Panc1 (cell line): ENCODE measurements at regions not wholly inside any gene's neighbourhood (a gene's known extent, or its start where the extent isn't known, plus 50 kb on each side); places are given as distances from the start of the nearest gene placed in this dataset.

Source experiments
- ATAC-seq: fragments of 200-7000 bp; cut with Tn5 transposase; 2 replicates; pipeline ENCODE4 v1.9.1; 2020; ENCODE audit warnings: mild to moderate bottlenecking, moderate library complexity
- BruUV-seq: library from RNA; stranded (reverse); fragments of 400-500 nt; replicated peaks from 2 replicates; lab custom pipeline; 2021; lab: Mats Ljungman, UMichigan
- CTCF ChIA-PET: fragments of 300-600 bp; sonication (Branson Sonifier 250); formaldehyde crosslinking; loops from one replicate; lab custom pipeline; 2022; ENCODE audit warnings: antibody characterized with exemption; lab: Charles Lee
- POLR2A ChIA-PET: fragments of 300-600 bp; sonication (Branson Sonifier 250); formaldehyde crosslinking; loops from one replicate; lab custom pipeline; 2022; ENCODE audit warnings: antibody characterized with exemption; lab: Charles Lee
- DNase-seq: peaks from one replicate; pipeline ENCODE4 v3.0.0-alpha.2; 2010; ENCODE audit warnings: low read depth, low spot score
- H3K27ac ChIP-seq: 2 replicates; pipeline ENCODE4 v1.5.1; 2011; ENCODE audit warnings: mild to moderate bottlenecking, low read length, inconsistent platforms
- H3K27me3 ChIP-seq: fragments of 200-500 bp; sonication (Bioruptor generic); 2 replicates; pipeline ENCODE4 v1.6.0; 2014; ENCODE audit warnings: low read length, inconsistent platforms; ENCODE audit not compliant: control insufficient read depth, insufficient read depth
- H3K36me3 ChIP-seq: fragments of 200-500 bp; sonication (Bioruptor generic); 2 replicates; pipeline ENCODE4 v1.5.1; 2014; ENCODE audit warnings: inconsistent platforms, mild to moderate bottlenecking, low read length, moderate library complexity; ENCODE audit not compliant: control insufficient read depth, insufficient read depth
- H3K4me1 ChIP-seq: 2 replicates; pipeline ENCODE4 v1.5.1; 2011; ENCODE audit warnings: inconsistent platforms, mild to moderate bottlenecking, low read length, moderate library complexity; ENCODE audit not compliant: control insufficient read depth, insufficient read depth
- H3K4me3 ChIP-seq, 2 experiments: 2 replicates each; pipeline ENCODE4 v1.5.1; 2011 to 2012; ENCODE audit warnings: low read depth in 2 of 2, low read length in 2 of 2, mild to moderate bottlenecking in 2 of 2, inconsistent platforms in 1 of 2, moderate library complexity in 1 of 2
- H3K9me3 ChIP-seq: fragments of 200-500 bp; sonication (Bioruptor generic); 2 replicates; pipeline ENCODE4 v1.5.1; 2014; ENCODE audit warnings: low read depth, mild to moderate bottlenecking, inconsistent platforms, low read length, moderate library complexity; ENCODE audit not compliant: control insufficient read depth, insufficient read depth
- CTCF ChIP-seq: fragments of 450-650 bp; IDR thresholded peaks from 2 replicates; pipeline ENCODE4 v1.5.1; 2017; ENCODE audit warnings: mild to moderate bottlenecking
- POLR2AphosphoS5 ChIP-seq: IDR thresholded peaks from 2 replicates; pipeline ENCODE4 v1.6.1; 2012; ENCODE audit warnings: mild to moderate bottlenecking, low read depth, low read length, moderate library complexity
- SIN3A ChIP-seq: IDR thresholded peaks from 2 replicates; pipeline ENCODE4 v1.6.1; 2012; ENCODE audit warnings: low read depth, mild to moderate bottlenecking, low read length, moderate library complexity, borderline replicate concordance; ENCODE audit not compliant: insufficient read depth
- TCF7L2 ChIP-seq: IDR thresholded peaks from 2 replicates; pipeline ENCODE4 v1.6.1; 2011; ENCODE audit warnings: mild to moderate bottlenecking, low read depth, low read length, inconsistent platforms
- in situ Hi-C: cut with HindIII; loops from 2 replicates; pipeline ENCODE4 v1.10.0; 2016; ENCODE audit warnings: low sequenced_read_pairs, low pct_unique_long_range_greater_than_20kb
- intact Hi-C: fragments of 100-400 bp; cut with micrococcal nuclease; formaldehyde crosslinking; loops from one replicate; pipeline ENCODE4 v1.10.0; 2022; ENCODE audit not compliant: unreplicated experiment
- TF ChIP-seq, protein P1 (sequence below), 2 experiments: IDR thresholded peaks; 2 replicates each; pipeline ENCODE4 v1.6.1; 2011 to 2012; ENCODE audit warnings: low read depth in 2 of 2, control low read depth in 1 of 2, low read length in 1 of 2, mild to moderate bottlenecking in 1 of 2, moderate library complexity in 1 of 2; ENCODE audit not compliant: insufficient read depth in 1 of 2

DNA sequence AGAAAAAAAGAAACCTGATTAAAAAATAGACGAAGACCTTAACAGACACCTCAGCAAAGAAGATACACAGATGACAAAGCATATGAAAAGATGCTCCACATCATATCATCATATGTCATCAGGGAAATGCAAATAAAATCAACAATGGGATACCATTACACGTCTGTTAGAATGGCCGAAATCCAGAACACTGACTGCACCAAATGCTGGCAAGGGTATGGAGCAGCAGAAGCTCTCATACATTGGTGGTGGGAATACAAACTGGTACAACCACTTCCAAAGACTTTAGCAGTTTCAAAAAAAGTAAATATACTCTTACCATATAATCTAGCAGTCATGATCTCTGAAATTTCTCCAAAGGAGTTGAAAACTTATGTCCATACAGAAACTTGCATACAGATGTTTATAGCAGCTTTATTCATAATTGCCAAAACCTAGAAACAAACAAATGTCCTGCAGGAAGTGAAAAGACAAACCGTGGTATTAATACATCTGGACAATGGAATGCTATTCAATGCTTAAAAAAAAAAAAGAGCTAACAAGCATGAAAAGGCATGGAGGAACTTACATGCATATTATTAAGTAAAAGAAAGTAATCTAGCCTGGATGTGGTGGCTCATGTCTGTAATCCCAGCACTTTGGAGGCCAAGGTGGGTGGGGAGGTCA lies 107.4 kb downstream of the HES1 start:
- POLR2A ChIA-PET, result interaction anchor here (0.6 kb wide), 1 partner anchor 104 kb away, joined by 14 read pairs; no protein-coding TSS in a partner anchor
- in situ Hi-C loops, result no loop called here
- no TSS peak for BruUV-seq
- TF ChIP-seq TCF7L2, result no peak
- no peak for TF ChIP-seq POLR2AphosphoS5
- TF ChIP-seq, protein P1, sequence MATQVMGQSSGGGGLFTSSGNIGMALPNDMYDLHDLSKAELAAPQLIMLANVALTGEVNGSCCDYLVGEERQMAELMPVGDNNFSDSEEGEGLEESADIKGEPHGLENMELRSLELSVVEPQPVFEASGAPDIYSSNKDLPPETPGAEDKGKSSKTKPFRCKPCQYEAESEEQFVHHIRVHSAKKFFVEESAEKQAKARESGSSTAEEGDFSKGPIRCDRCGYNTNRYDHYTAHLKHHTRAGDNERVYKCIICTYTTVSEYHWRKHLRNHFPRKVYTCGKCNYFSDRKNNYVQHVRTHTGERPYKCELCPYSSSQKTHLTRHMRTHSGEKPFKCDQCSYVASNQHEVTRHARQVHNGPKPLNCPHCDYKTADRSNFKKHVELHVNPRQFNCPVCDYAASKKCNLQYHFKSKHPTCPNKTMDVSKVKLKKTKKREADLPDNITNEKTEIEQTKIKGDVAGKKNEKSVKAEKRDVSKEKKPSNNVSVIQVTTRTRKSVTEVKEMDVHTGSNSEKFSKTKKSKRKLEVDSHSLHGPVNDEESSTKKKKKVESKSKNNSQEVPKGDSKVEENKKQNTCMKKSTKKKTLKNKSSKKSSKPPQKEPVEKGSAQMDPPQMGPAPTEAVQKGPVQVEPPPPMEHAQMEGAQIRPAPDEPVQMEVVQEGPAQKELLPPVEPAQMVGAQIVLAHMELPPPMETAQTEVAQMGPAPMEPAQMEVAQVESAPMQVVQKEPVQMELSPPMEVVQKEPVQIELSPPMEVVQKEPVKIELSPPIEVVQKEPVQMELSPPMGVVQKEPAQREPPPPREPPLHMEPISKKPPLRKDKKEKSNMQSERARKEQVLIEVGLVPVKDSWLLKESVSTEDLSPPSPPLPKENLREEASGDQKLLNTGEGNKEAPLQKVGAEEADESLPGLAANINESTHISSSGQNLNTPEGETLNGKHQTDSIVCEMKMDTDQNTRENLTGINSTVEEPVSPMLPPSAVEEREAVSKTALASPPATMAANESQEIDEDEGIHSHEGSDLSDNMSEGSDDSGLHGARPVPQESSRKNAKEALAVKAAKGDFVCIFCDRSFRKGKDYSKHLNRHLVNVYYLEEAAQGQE (IDR thresholded peaks at IDR 0.05; ENCODE audit: insufficient read depth in 1 of 2, low read depth in 2 of 2, low read length in 1 of 2), result no peak
- no peak for TF ChIP-seq SIN3A
- no peak for TF ChIP-seq CTCF
- CTCF ChIA-PET, result no interaction called here
- Histone ChIP-seq H3K9me3 (no peaks in the 10 kb centered on the region), H3K36me3 (no peaks in the 10 kb centered on the region), H3K4me3 (no peak overlapping the region), H3K4me1 (no peaks in the 10 kb centered on the region), H3K27me3 (no peaks in the 10 kb centered on the region), H3K27ac (no peak overlapping the region)
- no peak for ATAC-seq
- intact Hi-C loops, result no loop called here
- no peak for DNase-seq

DNA sequence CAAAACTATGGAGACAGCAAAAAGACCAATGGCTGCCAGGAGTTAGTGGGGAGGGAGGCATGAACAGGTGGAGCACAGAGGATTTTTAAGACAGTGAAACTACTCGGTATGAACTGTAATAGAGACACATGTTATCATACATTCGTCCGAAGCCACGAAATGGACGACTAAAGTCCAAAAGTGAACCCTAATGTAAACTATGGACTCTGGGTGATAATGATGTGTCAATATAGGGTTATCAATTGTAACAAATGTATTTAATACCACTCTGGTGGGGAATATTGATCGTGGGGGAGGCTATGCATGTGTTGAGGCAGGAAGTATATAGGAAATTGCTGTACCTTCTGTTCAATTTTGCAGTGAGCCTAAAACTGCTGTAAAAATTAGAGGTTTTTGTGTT lies 107.0 kb downstream of the CPN2 start:
- POLR2A ChIA-PET, result interaction anchor here (0.6 kb wide), 4 partner anchors 29 to 581 kb away, joined by 3 to 14 read pairs (median 3); no protein-coding TSS in a partner anchor

More for the DNA sequence above, 107.0 kb downstream of the CPN2 start:
- Histone ChIP-seq H3K9me3 (no peaks in the 10 kb centered on the region), H3K4me1 (no peaks in the 10 kb centered on the region), H3K27me3 (no peaks in the 10 kb centered on the region), H3K27ac (no peak overlapping the region), H3K36me3 (no peaks in the 10 kb centered on the region), H3K4me3 (no peak overlapping the region)
- CTCF ChIA-PET, result no interaction called here
- DNase-seq (no peak), ATAC-seq (no peak)
- TF ChIP-seq TCF7L2, result no peak
- no peak for TF ChIP-seq POLR2AphosphoS5
- no peak for TF ChIP-seq CTCF
- TF ChIP-seq, protein P1 (IDR thresholded peaks at IDR 0.05; ENCODE audit: insufficient read depth in 1 of 2, low read depth in 2 of 2, low read length in 1 of 2), result no peak
- TF ChIP-seq SIN3A, result no peak
- BruUV-seq, result no TSS peak
- in situ Hi-C loops, result no loop called here
- intact Hi-C loops, result no loop called here
